ENCODE measurements at regions not wholly inside any gene's neighbourhood (a gene's known extent, or its start where the extent isn't known, plus 50 kb on each side); places are given as distances from the start of the nearest gene placed in this dataset.
"Not testable (repeated sequence)": the region's sequence is repeated elsewhere in the genome, so short reads cannot be mapped to it uniquely, and the experiment has no call there.

DNA sequence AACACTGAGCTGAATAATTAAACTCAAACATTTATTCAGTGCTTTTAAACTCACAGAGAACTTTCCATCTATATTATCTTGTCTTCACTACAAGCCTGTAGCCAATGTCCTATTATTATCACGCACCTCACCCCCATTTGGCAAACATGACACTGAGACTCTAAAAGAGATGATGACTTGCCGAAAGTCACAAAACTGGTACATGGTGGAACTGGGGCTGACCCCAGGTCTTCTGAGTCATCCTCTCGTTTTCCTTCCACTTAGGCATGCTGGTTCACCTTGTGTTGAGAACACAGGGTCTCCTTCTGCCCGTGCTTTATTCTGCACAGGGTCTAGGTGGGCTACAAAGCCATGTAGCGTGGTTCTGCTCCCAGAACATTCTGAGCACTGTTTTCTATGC is 230.0 kb upstream of the MGAT5 start:
- no peak for DNase-seq (ENCODE audit: low spot score)

DNA sequence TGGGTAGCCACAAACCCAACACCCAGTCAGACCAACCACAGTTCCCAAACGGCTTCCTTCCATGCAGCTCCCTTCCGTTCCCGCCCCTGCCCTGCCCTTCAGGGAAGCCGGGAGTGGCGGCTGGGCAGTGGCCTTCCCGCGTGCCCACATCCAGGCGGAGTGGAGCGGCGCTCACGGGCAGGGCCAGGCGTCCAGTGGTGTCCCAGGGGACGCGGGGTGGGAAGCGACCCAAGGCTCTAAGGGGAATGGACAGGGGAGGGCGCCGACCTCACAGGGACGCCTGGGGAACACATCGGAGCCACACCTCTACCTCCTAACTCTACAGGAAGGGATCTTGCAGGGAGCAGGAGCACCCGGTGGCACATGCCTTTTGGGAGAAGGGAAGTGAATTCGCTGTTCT is 225.9 kb upstream of the MGAT5 start:
- no peak for DNase-seq (ENCODE audit: low spot score)

GRCh38 chr2:134029418-134029817 is 224.5 kb upstream of the MGAT5 start:
- DNase-seq (ENCODE audit: low spot score): no peak

DNA sequence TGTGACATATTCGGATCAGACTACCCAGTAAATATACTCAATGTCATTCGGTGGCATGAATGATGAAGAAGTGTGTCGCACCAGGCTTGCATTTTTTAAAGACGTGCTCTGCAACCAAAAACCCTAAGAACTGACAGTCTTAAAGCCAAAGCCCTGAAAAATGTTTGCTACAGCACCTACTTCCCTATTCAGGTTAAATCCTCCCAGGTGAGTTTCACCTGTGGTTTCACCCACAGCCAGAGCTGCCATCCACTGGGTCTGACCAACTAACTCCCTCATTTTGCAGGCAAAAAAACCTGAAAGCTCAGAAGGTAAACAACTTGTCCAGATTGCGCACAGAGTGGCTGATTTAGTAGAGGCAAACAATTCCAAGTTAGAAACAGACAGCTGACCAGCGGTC is 222.3 kb upstream of the MGAT5 start:
- no peak for DNase-seq (ENCODE audit: low spot score)

- no peak for DNase-seq (ENCODE audit: low spot score)
Observed at GRCh38 chr2:134035605-134036370, 218.1 kb upstream of the MGAT5 start.

GRCh38 chr2:134039912-134040581 is 213.8 kb upstream of the MGAT5 start:
- DNase-seq (ENCODE audit: low spot score): no peak

GRCh38 chr2:134040626-134041172 is 213.2 kb upstream of the MGAT5 start:
- not testable (repeated sequence) for DNase-seq (ENCODE audit: low spot score)

- no peak for DNase-seq (ENCODE audit: low spot score)
Observed at GRCh38 chr2:134041877-134042276, 212.0 kb upstream of the MGAT5 start.

DNA sequence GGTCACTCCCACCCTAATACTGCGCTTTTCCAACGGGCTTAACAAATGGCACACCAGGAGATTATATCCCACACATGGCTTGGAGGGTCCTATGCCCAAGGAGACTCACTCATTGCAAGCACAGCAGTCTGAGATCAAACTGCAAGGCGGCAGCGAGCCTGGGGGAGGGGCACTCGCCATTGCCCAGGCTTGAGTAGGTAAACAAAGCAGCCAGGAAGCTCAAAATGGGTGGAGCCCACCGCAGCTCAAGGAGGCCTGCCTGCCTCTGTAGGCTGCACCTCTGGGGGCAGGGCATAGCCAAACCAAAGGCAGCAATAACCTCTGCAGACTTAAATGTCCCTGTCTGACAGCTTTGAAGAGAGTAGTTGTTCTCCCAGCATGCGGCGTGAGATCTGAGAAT is 210.8 kb upstream of the MGAT5 start:
- DNase-seq (ENCODE audit: low spot score): not testable (repeated sequence)

- no peak for DNase-seq (ENCODE audit: low spot score)
Observed at GRCh38 chr2:134052173-134052572, 201.7 kb upstream of the MGAT5 start.

GRCh38 chr2:134056173-134056572 is 197.7 kb upstream of the MGAT5 start:
- no peak for DNase-seq (ENCODE audit: low spot score)

DNA sequence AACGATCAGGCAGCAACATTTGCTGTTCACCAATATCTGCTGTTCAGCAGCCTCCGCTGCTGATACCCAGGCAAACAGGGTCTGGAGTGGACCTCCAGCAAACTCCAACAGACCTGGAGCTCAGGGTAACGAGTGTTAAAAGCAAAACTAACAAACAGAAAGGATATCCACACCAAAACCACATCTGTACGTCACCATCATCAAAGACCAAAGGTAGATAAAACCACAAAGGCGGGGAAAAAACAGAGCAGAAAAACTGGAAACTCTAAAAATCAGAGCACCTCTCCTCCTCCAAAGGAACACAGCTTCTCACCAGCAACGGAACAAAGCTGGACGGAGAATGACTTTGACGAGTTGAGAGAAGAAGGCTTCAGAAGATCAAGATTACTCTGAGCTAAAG is 192.8 kb upstream of the MGAT5 start:
- not testable (repeated sequence) for DNase-seq (ENCODE audit: low spot score)

- DNase-seq (ENCODE audit: low spot score): not testable (repeated sequence)
Observed at GRCh38 chr2:134062235-134062634, 191.6 kb upstream of the MGAT5 start.

DNA sequence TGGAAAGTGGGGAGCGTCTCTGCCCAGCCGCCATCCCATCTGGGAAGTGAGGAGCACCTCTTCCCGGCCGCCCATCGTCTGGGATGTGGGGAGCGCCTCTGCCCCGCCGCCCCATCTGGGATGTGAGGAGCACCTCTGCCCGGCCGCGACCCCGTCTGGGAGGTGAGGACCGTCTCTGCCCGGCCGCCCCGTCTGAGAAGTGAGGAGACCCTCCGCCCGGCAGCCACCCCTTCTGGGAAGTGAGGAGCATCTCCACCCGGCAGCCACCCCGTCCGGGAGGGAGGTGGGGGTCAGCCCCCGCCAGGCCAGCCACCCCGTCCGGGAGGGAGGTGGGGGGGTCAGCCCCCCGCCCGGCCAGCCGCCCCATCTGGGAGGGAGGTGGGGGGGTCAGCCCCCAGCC is 190.0 kb upstream of the MGAT5 start:
- DNase-seq (ENCODE audit: low spot score): not testable (repeated sequence)

GRCh38 chr2:134070281-134070741 is 183.6 kb upstream of the MGAT5 start:
- DNase-seq (ENCODE audit: low spot score): no peak

- no peak for DNase-seq (ENCODE audit: low spot score)
Observed at GRCh38 chr2:134072341-134072740, 181.5 kb upstream of the MGAT5 start.

GRCh38 chr2:134073023-134073422 is 180.8 kb upstream of the MGAT5 start:
- DNase-seq (ENCODE audit: low spot score): no peak

GRCh38 chr2:134074619-134075018 is 179.3 kb upstream of the MGAT5 start:
- DNase-seq (ENCODE audit: low spot score): no peak

DNA sequence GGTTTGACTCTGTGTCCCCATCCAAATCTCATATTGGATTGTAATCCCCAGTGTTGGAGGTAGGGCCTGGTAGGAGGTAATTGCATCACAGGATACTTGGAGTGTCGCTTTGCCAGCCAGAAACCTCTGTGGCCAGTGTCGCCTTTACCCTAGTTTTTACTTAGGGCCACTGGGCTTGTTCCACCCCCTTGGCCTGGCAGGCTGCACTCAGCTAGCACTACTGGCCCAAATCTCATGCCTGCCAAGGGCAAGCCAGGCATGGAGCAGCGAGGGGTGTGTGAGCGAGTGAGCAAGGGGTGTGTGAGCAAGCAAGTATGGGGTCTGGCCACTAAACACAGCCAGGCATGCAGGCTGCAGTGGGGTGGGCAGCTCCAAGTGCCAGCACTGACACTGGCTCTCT is 178.7 kb upstream of the MGAT5 start:
- DNase-seq (ENCODE audit: low spot score): no peak

GRCh38 chr2:134078354-134078753 is 175.5 kb upstream of the MGAT5 start:
- DNase-seq (ENCODE audit: low spot score): no peak

DNA sequence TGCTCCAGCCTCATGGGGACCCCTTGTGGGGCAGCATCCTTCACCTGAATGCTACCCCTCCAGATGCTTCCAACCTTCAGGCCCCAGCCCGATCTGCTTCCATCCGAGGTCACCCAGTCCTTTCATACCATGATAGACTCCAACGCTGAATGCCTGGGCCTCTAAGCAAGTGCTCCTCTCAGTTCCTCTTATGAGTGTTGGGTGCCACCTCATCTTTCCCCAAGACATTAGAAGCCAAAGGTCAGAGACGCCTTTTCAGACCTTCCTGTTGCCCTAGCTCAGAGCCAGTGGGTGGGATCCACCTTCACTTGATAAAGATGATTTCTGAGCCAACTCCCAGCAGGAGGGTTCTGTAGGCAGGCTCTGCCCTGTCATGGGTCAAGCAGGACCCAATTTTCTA is 174.5 kb upstream of the MGAT5 start:
- no peak for DNase-seq (ENCODE audit: low spot score)

- no peak for DNase-seq (ENCODE audit: low spot score)
Observed at GRCh38 chr2:134080386-134081089, 173.3 kb upstream of the MGAT5 start.

Measured in ecto neural progenitor cell (in vitro differentiated cells).